ENCODE measurements at regions not wholly inside any gene's neighbourhood (a gene's known extent, or its start where the extent isn't known, plus 50 kb on each side); places are given as distances from the start of the nearest gene placed in this dataset.
"Not testable (repeated sequence)": the region's sequence is repeated elsewhere in the genome, so short reads cannot be mapped to it uniquely, and the experiment has no call there.

GRCh38 chr10:81473755-81474154, 401.2 kb upstream of the NRG3 start:
- DNase-seq: no peak

- no peak for DNase-seq
Measured at GRCh38 chr10:81479316-81479715, 395.7 kb upstream of the NRG3 start.

GRCh38 chr10:81496626-81497025, 378.4 kb upstream of the NRG3 start:
- no peak for DNase-seq

- no peak for DNase-seq
Measured at GRCh38 chr10:81498011-81498551, 376.9 kb upstream of the NRG3 start.

- no peak for DNase-seq
Measured at GRCh38 chr10:81502677-81503359, 372.2 kb upstream of the NRG3 start.

- not testable (repeated sequence) for DNase-seq
Measured at GRCh38 chr10:81505777-81506176, 369.2 kb upstream of the NRG3 start.

- no peak for DNase-seq
Measured at GRCh38 chr10:81514811-81515210, 360.2 kb upstream of the NRG3 start.

- no peak for DNase-seq
Measured at GRCh38 chr10:81520688-81521087, 354.3 kb upstream of the NRG3 start.

GRCh38 chr10:81524467-81524866, 350.5 kb upstream of the NRG3 start:
- DNase-seq: no peak

- DNase-seq: no peak
Measured at GRCh38 chr10:81532403-81532802, 342.6 kb upstream of the NRG3 start.

- DNase-seq: no peak
Measured at GRCh38 chr10:81534991-81535390, 340.0 kb upstream of the NRG3 start.

GRCh38 chr10:81541517-81541916, 333.5 kb upstream of the NRG3 start:
- no peak for DNase-seq

- DNase-seq: no peak
Measured at GRCh38 chr10:81546243-81546642, 328.8 kb upstream of the NRG3 start.

- DNase-seq: no peak
Measured at GRCh38 chr10:81548160-81548559, 326.8 kb upstream of the NRG3 start.

- DNase-seq: no peak
Measured at GRCh38 chr10:81564143-81564542, 310.9 kb upstream of the NRG3 start.

GRCh38 chr10:81569488-81569887, 305.5 kb upstream of the NRG3 start:
- DNase-seq: no peak

- DNase-seq: no peak
Measured at GRCh38 chr10:81570349-81570748, 304.6 kb upstream of the NRG3 start.

GRCh38 chr10:81570878-81571794, 303.9 kb upstream of the NRG3 start:
- no peak for DNase-seq

GRCh38 chr10:81575036-81575435, 300.0 kb upstream of the NRG3 start:
- no peak for DNase-seq

- no peak for DNase-seq
Measured at GRCh38 chr10:81576336-81576735, 298.7 kb upstream of the NRG3 start.

GRCh38 chr10:81594991-81595390, 280.0 kb upstream of the NRG3 start:
- no peak for DNase-seq

GRCh38 chr10:81600185-81600584, 274.8 kb upstream of the NRG3 start:
- no peak for DNase-seq

- no peak for DNase-seq
Measured at GRCh38 chr10:81603106-81603620, 271.8 kb upstream of the NRG3 start.

Measured in right kidney (tissue), 1 donor.